Suppressor macrophage treated with lipopolysaccharide for 1 hour (primary cell): ENCODE measurements at regions not wholly inside any gene's neighbourhood (a gene's known extent, or its start where the extent isn't known, plus 50 kb on each side); places are given as distances from the start of the nearest gene placed in this dataset.
"Not testable (repeated sequence)": the region's sequence is repeated elsewhere in the genome, so short reads cannot be mapped to it uniquely, and the experiment has no call there.

Source experiments
- DNase-seq, 3 donors: peaks; one replicate each; pipeline ENCODE4 v3.0.0-alpha.2; 2020 to 2022

DNA sequence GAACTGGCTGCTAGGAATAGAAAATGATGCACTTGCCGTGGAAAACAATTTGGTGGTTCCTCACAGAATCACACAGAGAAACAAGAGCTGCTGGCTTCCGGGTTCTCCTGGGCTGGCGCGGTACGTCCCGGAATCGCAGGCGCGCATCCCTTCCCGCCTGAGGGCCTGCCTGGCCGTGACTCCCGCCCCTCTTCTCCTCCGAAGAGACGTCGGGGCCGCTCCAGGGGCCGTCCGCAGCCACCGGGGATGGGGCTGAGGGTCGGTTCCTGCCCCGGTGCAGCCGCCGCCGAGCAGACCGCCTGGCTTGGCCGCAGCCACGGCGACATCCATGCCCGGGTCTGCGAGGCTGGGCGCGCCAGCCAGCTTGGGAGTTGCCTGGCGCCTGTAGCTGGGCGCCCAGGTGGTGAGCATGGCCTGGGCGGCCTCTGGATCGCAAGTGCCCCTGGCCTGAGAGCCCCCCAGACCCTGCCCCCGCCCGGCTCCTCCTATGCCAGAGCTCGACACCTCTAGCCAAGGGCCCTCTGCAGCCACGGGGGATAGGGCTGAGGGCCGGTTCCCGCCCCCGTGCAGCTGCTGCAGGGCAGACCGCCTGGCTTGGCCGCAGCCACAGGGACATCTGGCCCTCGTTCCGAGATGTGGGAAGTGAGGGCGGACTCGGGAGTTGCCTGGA lies 83.9 kb upstream of the ZNG1F start:
- peak in 1 of 3 donors; percentile 5 for DNase-seq

DNA sequence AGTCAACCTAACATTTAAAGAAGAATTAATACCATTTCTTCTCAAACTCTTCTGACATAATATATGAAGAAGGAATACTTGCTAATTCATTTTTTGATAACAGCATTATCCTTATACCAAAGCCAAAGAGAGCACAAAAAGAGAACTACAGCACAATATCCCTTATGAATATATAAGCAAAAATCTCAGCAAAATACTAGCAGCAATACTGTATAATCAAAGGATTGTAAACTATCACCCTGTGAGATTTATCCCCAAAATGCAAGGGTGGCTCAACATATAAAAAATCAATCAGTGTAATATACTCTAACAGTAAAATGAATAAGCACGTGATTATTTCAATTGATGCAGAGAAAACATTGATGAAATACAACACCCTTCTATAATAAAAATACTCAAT lies 81.9 kb upstream of the ZNG1F start:
- DNase-seq: not testable (repeated sequence)

DNA sequence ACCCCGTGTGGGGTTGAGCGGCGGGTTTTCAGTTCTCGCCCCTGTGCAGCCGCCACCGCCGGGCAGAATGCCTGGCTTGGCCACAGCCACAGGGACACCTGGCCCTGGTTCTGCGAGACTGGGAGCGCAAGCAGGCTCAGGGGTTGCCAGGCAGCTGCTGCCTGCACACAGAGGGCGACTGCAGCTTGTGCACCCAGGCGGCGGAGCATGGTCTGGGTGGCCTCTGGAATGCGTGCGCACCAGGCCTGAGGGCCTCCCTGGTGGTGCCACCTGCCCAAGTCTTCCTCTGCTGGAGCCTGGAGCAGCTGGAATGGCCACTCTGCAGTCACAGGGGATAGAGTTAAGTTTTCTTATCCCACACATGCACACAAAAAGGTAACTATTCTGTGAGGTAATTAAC lies 80.4 kb upstream of the ZNG1F start:
- not testable (repeated sequence) for DNase-seq

DNA sequence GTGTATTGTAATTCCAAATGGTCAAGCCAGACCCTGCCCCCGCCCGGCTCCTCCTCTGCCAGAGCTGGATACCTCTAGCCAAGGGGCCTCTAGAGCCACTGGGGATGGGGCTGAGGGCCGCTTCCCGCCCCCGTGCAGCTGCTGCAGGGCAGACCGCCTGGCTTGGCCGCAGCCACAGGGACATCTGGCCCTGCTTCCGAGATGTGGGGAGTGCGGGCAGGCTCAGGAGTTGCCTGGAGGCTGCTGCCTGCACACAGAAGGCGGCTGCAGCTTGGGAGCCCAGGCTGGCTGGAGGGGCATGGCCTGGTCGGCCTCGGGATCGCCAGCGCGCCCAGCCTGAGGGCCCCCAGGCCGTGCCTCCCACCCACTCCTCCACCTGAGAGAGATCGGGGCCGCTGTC lies 79.9 kb upstream of the ZNG1F start:
- DNase-seq: not testable (repeated sequence)

DNA sequence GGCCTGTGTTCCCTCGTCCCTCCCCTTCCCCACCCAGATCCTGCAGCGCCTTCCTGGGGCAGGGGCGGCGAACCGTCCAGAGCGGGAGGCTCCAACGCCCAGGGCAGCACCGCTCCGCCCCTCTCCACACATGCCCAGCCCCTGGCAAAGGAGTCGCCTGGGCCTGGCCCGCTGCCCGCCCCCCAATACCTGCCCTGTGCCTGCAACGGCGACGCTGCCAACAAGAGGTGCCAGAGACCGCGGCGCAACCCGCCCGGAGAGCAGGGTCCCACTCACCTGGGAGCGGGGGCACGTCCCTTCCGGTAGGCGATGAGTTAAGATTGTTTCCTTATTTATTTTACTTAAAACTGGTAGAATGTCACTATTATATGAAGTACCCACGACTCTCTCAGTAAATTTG lies 77.5 kb upstream of the ZNG1F start:
- not testable (repeated sequence) for DNase-seq

DNA sequence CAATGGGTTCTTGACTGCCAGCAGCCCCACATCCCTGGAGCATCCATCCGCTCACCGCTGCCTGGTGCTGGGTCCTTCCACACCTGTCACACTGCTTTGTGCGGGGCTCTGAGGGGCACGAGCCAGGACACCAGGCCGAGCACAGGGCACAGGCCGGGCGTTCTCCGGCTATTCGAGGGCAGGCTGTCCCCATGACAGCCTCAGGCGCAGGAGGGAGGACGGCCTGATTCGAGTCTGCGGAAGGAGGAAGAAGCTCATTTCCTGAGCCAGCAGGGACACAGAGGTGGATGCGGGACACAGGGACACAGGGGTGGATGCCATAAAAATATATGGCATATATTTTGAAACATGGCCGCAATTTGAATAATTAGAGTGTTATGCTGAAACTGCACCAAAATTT lies 76.9 kb upstream of the ZNG1F start:
- DNase-seq: not testable (repeated sequence)

DNA sequence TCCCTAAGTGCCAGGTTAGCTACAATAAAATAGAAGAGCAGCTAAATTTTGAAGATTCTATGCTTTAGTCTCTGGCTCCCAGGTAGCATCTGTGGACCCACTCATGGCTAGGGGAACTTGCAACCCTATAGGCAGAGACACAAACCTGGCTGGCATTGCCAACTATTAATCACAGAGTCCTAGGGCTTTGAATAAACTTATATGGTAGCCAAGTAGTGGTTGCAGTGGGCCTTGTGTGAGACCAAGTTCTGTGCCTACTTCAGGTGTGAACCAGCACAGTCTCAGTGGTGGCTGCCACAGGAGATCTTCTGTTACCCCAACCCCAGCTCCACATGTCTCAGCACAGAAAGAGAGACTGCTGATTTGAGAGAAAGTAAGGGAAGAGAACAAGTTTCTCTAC lies 62.9 kb upstream of the ZNG1F start:
- not testable (repeated sequence) for DNase-seq

DNA sequence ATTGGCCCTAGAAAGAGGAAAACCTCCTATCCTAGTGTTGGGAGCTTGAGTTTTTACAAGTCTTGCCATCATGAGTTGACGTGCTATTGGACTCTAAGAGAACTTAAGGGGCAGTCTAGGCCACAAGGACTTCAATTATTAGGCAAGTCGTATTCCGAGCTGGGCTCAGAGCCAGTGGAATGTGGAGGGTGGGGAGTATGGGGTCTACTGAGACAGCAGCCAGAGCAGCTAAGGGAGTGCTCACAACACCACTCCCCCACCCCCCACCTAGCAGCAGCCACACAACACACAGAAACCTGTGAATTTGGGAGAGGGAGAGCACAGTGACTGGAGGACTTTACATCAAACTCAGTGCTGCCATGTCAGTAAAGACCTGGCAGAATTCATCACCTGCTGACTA lies 62.0 kb upstream of the ZNG1F start:
- DNase-seq: not testable (repeated sequence)

DNA sequence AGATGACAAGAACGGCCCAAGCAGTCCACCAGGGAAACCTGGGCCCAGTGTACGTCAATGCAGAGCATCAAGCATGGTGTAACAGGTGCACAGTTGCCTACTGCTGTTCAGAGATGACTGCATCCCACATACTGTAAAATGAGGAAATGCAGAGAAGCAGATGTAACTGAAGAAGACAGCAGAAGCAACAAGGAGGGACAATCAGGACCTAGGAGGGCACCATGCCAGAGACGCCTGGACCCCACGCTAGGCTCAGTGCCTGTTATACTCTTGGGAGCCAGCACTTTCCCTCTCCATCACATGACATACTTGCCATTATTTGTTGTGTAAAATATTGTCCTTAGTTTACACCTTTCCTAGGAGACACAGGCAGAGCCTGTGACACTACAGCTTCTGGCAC lies 57.6 kb upstream of the ZNG1F start:
- DNase-seq: not testable (repeated sequence)
